ENCODE measurements at regions not wholly inside any gene's neighbourhood (a gene's known extent, or its start where the extent isn't known, plus 50 kb on each side); places are given as distances from the start of the nearest gene placed in this dataset.

GRCh38 chr1:222301652-222302051 is 246.3 kb downstream of the HHIPL2 start:
- Histone ChIP-seq H3K4me2 (no peak overlapping the region), H3K9ac (no peak overlapping the region), H3K79me2 (ENCODE audit: insufficient read depth) (no peaks in the 10 kb centered on the region), H3K27me3 (ENCODE audit: insufficient read depth) (no peaks in the 10 kb centered on the region), H3K9me3 (no peaks in the 10 kb centered on the region), H3K36me3 (replicated peaks in 1 of 2; ENCODE audit: control insufficient read depth in 1 of 2, insufficient read depth in 2 of 2, low read length in 1 of 2) (no peaks in the 10 kb centered on the region), H3K4me3 (ENCODE audit: low read depth in 2 of 2, low read length in 1 of 2) (no peak overlapping the region), H4K20me1 (ENCODE audit: insufficient read depth) (no peaks in the 10 kb centered on the region), H3F3A (replicated peaks; ENCODE audit: insufficient read depth) (no peaks in the 10 kb centered on the region), H3K9me2 (no peaks in the 10 kb centered on the region), H3K4me1 (ENCODE audit: control insufficient read depth in 1 of 2, insufficient read depth in 2 of 2, low read depth in 1 of 2, low read length in 1 of 2) (no peaks in the 10 kb centered on the region), H2AFZ (ENCODE audit: low read depth) (no peak overlapping the region), H3K27ac (ENCODE audit: low read depth in 2 of 2, low read length in 1 of 2) (no peak overlapping the region)
- DNase-seq = no peak
- TF ChIP-seq TEAD4 (IDR thresholded peaks at IDR 0.05; ENCODE audit: borderline replicate concordance, insufficient read depth) = no peak
- TF ChIP-seq FOSL2 (IDR thresholded peaks at IDR 0.05; ENCODE audit: borderline replicate concordance, low read depth) = no peak
- no peak for TF ChIP-seq CHD2 (IDR thresholded peaks at IDR 0.05; ENCODE audit: low read length, partially characterized antibody)
- TF ChIP-seq NFIC (IDR thresholded peaks at IDR 0.05; ENCODE audit: borderline replicate concordance) = no peak
- TF ChIP-seq CTCF (IDR thresholded peaks at IDR 0.05) = no peak
- no peak for TF ChIP-seq USF2 (IDR thresholded peaks at IDR 0.05; ENCODE audit: borderline replicate concordance, low read depth, low read length)
- no peak for TF ChIP-seq IRF3 (IDR thresholded peaks at IDR 0.05; ENCODE audit: low read depth, low read length)
- TF ChIP-seq MXI1 (IDR thresholded peaks at IDR 0.05; ENCODE audit: low read depth, low read length) = no peak
- no peak for TF ChIP-seq TCF12 (IDR thresholded peaks at IDR 0.05)
- TF ChIP-seq PBX3 (IDR thresholded peaks at IDR 0.05) = no peak
- no peak for TF ChIP-seq JUND (IDR thresholded peaks at IDR 0.05)
- TF ChIP-seq FOXM1 (IDR thresholded peaks at IDR 0.05; ENCODE audit: low read depth) = no peak
- TF ChIP-seq RAD21 (IDR thresholded peaks at IDR 0.05; ENCODE audit: low read length) = no peak
- TF ChIP-seq FOXJ3 (CRISPR knock-in tag; IDR thresholded peaks at IDR 0.05) = no peak
- no peak for TF ChIP-seq USF1 (IDR thresholded peaks at IDR 0.05; ENCODE audit: borderline replicate concordance, low read depth)
- TF ChIP-seq SMC3 (IDR thresholded peaks at IDR 0.05; ENCODE audit: low read depth, low read length) = no peak
- no peak for TF ChIP-seq MAX (IDR thresholded peaks at IDR 0.05; ENCODE audit: low read depth)
- CTCF ChIA-PET = no interaction called here
- POLR2A ChIA-PET = no interaction called here
- 15% methylated on average over 2 of the region's 2 CpGs for WGBS (ENCODE audit: low lambda C conversion rate)
